ENCODE measurements at regions not wholly inside any gene's neighbourhood (a gene's known extent, or its start where the extent isn't known, plus 50 kb on each side); places are given as distances from the start of the nearest gene placed in this dataset.

DNA sequence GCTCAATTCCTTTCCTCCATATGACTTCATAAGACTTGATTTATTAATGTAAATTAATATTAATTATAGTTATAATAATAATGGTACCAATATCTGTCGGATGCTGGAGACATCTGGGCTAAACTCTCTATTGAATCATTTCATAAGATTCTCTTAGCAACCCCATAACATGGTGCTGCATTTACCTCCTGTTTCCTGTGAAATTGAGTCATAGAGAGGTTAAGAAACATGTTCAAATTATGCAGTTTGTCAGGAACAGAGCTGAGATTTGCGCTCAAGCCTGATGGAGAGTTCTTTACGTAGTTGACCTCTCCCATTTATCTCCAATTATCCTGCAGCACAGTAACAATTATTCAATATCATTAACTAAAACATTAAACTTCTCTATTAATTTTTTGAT, 621.8 kb upstream of the FZD8 start:
- no peak for TF ChIP-seq POLR2A (IDR thresholded peaks at IDR 0.05)
- TF ChIP-seq, protein P1, sequence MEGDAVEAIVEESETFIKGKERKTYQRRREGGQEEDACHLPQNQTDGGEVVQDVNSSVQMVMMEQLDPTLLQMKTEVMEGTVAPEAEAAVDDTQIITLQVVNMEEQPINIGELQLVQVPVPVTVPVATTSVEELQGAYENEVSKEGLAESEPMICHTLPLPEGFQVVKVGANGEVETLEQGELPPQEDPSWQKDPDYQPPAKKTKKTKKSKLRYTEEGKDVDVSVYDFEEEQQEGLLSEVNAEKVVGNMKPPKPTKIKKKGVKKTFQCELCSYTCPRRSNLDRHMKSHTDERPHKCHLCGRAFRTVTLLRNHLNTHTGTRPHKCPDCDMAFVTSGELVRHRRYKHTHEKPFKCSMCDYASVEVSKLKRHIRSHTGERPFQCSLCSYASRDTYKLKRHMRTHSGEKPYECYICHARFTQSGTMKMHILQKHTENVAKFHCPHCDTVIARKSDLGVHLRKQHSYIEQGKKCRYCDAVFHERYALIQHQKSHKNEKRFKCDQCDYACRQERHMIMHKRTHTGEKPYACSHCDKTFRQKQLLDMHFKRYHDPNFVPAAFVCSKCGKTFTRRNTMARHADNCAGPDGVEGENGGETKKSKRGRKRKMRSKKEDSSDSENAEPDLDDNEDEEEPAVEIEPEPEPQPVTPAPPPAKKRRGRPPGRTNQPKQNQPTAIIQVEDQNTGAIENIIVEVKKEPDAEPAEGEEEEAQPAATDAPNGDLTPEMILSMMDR (IDR thresholded peaks at IDR 0.05), result no peak

Measured in lower leg skin (tissue), 3 donors.